GM23248 (cell line): ENCODE measurements at regions not wholly inside any gene's neighbourhood (a gene's known extent, or its start where the extent isn't known, plus 50 kb on each side); places are given as distances from the start of the nearest gene placed in this dataset.

Source experiments
- DNase-seq: peaks from one replicate; pipeline ENCODE4 v3.0.0-alpha.2; 2015
- H2AFZ ChIP-seq: fragments of 200-600 bp; sonication (generic); 2 replicates; pipeline ENCODE4 v1.6.1; 2016; ENCODE audit warnings: antibody characterized with exemption
- H3F3A ChIP-seq: fragments of 200-600 bp; sonication (generic); 2 replicates; pipeline ENCODE4 v1.6.1; 2016; ENCODE audit warnings: mild to moderate bottlenecking, antibody characterized with exemption, mixed run types; ENCODE audit not compliant: insufficient read depth
- H3K27ac ChIP-seq: fragments of 200-600 bp; sonication (generic); 2 replicates; pipeline ENCODE4 v1.5.1; 2016; ENCODE audit warnings: mild to moderate bottlenecking
- H3K27me3 ChIP-seq: fragments of 200-600 bp; sonication (generic); replicated peaks from 2 replicates; pipeline ENCODE4 v1.6.1; 2016; ENCODE audit warnings: mild to moderate bottlenecking; ENCODE audit not compliant: insufficient read depth
- H3K36me3 ChIP-seq: fragments of 200-600 bp; sonication (generic); 2 replicates; pipeline ENCODE4 v1.6.1; 2016; ENCODE audit warnings: low read depth, mild to moderate bottlenecking
- H3K4me1 ChIP-seq: fragments of 200-600 bp; sonication (generic); 2 replicates; pipeline ENCODE4 v1.6.1; 2016; ENCODE audit warnings: mild to moderate bottlenecking; ENCODE audit not compliant: insufficient read depth
- H3K4me2 ChIP-seq: fragments of 200-600 bp; sonication (generic); one replicate; pipeline ENCODE4 v1.6.1; 2016; ENCODE audit warnings: mild to moderate bottlenecking; ENCODE audit not compliant: unreplicated experiment
- H3K4me3 ChIP-seq: fragments of 200-600 bp; sonication (generic); 2 replicates; pipeline ENCODE4 v1.5.1; 2016; ENCODE audit warnings: mild to moderate bottlenecking
- H3K79me2 ChIP-seq: fragments of 200-600 bp; sonication (generic); 2 replicates; pipeline ENCODE4 v1.6.1; 2016; ENCODE audit warnings: mild to moderate bottlenecking; ENCODE audit not compliant: insufficient read depth
- H3K9ac ChIP-seq: fragments of 200-600 bp; sonication (generic); 2 replicates; pipeline ENCODE4 v1.6.1; 2016; ENCODE audit warnings: mild to moderate bottlenecking
- H3K9me2 ChIP-seq: fragments of 200-600 bp; sonication (generic); 2 replicates; pipeline ENCODE4 v1.6.1; 2016; ENCODE audit warnings: mixed run types, mild to moderate bottlenecking, moderate library complexity; ENCODE audit not compliant: insufficient read depth
- H3K9me3 ChIP-seq: fragments of 200-600 bp; sonication (generic); one replicate; pipeline ENCODE4 v1.6.1; 2017; ENCODE audit warnings: low read depth
- H4K20me1 ChIP-seq: fragments of 200-600 bp; sonication (generic); 2 replicates; pipeline ENCODE4 v1.6.0; 2016; ENCODE audit not compliant: insufficient read depth
- EZH2 ChIP-seq: fragments of 200-600 bp; sonication (generic); IDR thresholded peaks from 2 replicates; pipeline ENCODE4 v1.6.1; 2018; ENCODE audit warnings: antibody characterized with exemption, mild to moderate bottlenecking; ENCODE audit not compliant: insufficient read depth, poor library complexity, severe bottlenecking
- EZH2phosphoT487 ChIP-seq: fragments of 200-600 bp; sonication (generic); IDR thresholded peaks from 2 replicates; pipeline ENCODE4 v1.6.1; 2018; ENCODE audit warnings: antibody characterized with exemption, moderate library complexity, mild to moderate bottlenecking, low read depth; ENCODE audit not compliant: insufficient read depth
- WGBS, 2 experiments: methylation state at CpG; one replicate each; pipeline ENCODE4 v1.1.6; 2015 to 2017; ENCODE audit warnings: low lambda C conversion rate in 2 of 2, low coverage in 1 of 2; ENCODE audit errors: missing lambda C conversion rate in 2 of 2; 5-methylcytosine and 5-hydroxymethylcytosine counted together
- in situ Hi-C: fragments of 300-500 bp; cut with MboI; formaldehyde crosslinking; loops from 2 replicates; pipeline ENCODE4 v1.15.0; 2020

DNA sequence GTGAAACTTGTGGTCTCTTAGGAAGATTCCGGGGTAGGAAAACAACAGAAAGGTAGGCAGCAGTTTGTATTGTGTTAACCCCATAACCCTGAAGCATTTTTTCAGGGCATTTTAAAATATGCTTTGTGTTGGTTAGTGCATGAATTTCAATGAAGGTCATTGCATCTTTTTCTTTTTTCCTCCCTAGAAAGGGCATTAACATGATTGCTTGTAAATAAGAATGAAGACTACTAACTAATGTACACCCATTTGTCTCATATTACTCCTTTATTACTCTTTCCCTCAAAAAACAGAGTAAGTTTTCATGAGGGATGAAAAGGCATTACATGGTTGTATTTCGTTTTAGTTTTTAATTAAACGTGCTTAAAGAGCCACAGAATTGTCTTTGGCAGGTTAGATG, 141.4 kb downstream of the OGFRL1 start:
- Histone ChIP-seq H2AFZ (no peak overlapping the region), H3F3A (no peaks in the 10 kb centered on the region)

DNA sequence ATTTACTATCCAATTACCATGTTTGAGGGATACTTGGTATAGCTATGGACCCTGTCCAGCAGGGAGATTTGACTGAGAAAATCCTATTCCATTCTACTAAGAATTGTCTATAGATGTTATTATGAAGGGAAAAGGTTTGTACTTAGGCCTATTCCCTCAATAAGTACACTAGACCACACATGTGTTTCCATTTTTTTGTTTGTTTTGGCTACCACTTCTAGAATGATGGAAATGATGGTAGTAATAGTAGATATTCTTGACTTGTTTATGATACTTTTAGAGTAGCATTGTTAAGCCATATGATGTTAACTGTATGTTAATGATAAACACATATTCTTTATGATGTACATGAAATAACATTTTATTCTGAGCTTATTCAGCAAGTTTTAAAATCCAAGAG, 144.8 kb downstream of the OGFRL1 start:
- no peaks in the 10 kb centered on the region for H3F3A ChIP-seq
- in situ Hi-C loops = no loop called here
- no peaks in the 10 kb centered on the region for H4K20me1 ChIP-seq
- no peaks in the 10 kb centered on the region for H3K4me1 ChIP-seq
- no peaks in the 10 kb centered on the region for H3K79me2 ChIP-seq
- no peaks in the 10 kb centered on the region for H3K27me3 ChIP-seq
- H3K4me2 ChIP-seq = no peak overlapping the region
- no peak overlapping the region for H3K4me3 ChIP-seq
- DNase-seq = no peak
- H3K9me2 ChIP-seq = no peaks in the 10 kb centered on the region
- no peaks in the 10 kb centered on the region for H3K9me3 ChIP-seq
- H3K36me3 ChIP-seq = no peaks in the 10 kb centered on the region
- no peak overlapping the region for H2AFZ ChIP-seq
- TF ChIP-seq EZH2 (no peak), EZH2phosphoT487 (no peak)
- H3K27ac ChIP-seq = no peak overlapping the region
- H3K9ac ChIP-seq = no peak overlapping the region

More for the DNA sequence above, 141.4 kb downstream of the OGFRL1 start:
- Histone ChIP-seq H3K36me3 (no peaks in the 10 kb centered on the region), H3K4me3 (no peak overlapping the region), H3K4me1 (no peaks in the 10 kb centered on the region), H3K9me2 (no peaks in the 10 kb centered on the region), H3K4me2 (no peak overlapping the region), H3K9ac (no peak overlapping the region), H3K9me3 (no peaks in the 10 kb centered on the region), H3K27ac (no peak overlapping the region), H4K20me1 (no peaks in the 10 kb centered on the region), H3K79me2 (no peaks in the 10 kb centered on the region), H3K27me3 (no peaks in the 10 kb centered on the region)
- 56 to 69% methylated on average over 3 of the region's 3 CpGs for WGBS, 2 experiments
- in situ Hi-C loops = no loop called here
- no peak for DNase-seq
- TF ChIP-seq EZH2phosphoT487 = no peak
- no peak for TF ChIP-seq EZH2

DNA sequence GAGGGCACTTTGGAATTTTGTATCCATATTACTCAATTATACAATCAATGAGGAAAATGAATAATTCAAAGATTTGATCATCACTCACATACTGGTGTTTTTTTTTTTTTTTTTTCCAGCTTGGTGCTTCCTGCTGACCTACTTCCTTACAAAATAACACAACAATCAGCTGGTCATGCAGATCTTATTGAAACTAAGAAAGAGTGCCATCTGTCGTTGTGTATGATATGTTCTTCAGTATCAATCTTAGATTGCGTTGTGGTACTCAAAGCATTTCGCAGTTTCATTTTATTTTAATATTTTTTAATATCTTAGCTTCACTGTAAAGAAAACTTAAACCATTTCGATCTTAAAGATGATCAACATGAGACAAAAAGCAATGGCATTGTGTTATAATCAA, 155.6 kb downstream of the OGFRL1 start:
- H3K27me3 ChIP-seq = no peaks in the 10 kb centered on the region
- no peak overlapping the region for H2AFZ ChIP-seq
- DNase-seq = no peak

DNA sequence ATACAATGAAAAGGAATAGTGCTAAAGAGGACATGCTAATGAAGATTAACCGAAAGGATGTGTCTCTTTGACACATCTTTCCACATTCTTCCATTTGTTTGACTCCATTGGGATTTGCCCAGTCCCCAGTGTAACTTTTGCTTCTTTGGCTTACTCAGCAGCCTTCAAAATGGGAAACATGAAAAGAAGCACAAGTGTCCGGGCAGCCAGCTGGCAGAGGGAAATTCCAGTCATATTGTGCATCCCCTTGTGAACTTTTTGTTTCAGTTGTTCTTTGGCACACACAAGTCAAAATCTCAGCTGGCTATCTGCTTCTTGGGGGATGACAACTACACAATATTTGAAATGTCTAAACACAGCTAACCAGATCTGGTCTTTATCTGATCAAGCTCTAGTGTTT, 157.4 kb downstream of the OGFRL1 start:
- Histone ChIP-seq H3K79me2 (no peaks in the 10 kb centered on the region), H3F3A (no peaks in the 10 kb centered on the region), H3K27ac (no peak overlapping the region), H3K36me3 (no peaks in the 10 kb centered on the region), H3K4me2 (no peak overlapping the region), H3K4me3 (no peak overlapping the region), H3K9me3 (no peaks in the 10 kb centered on the region), H3K9ac (no peak overlapping the region), H3K4me1 (0 out of 2 replicates have a peak, but pooled peaks cover 5% of the 10 kb centered on the region), H2AFZ (peak overlapping the region; percentile 40), H3K9me2 (no peaks in the 10 kb centered on the region), H4K20me1 (no peaks in the 10 kb centered on the region), H3K27me3 (no peaks in the 10 kb centered on the region)
- 38 to 47% methylated on average over 2 of the region's 2 CpGs for WGBS, 2 experiments
- in situ Hi-C loops = no loop called here
- TF ChIP-seq EZH2 (no peak), EZH2phosphoT487 (no peak)
- peak; percentile 18 for DNase-seq

More for the DNA sequence above, 155.6 kb downstream of the OGFRL1 start:
- H3K36me3 ChIP-seq = no peaks in the 10 kb centered on the region
- TF ChIP-seq EZH2phosphoT487 = no peak
- no peak for TF ChIP-seq EZH2
- H3K9me3 ChIP-seq = no peaks in the 10 kb centered on the region
- in situ Hi-C loops = no loop called here
- H3K4me3 ChIP-seq = no peak overlapping the region
- H3K27ac ChIP-seq = no peak overlapping the region
- no peaks in the 10 kb centered on the region for H3F3A ChIP-seq
- WGBS, 2 experiments = 87 to 93% methylated on average over 4 of the region's 4 CpGs
- no peaks in the 10 kb centered on the region for H3K79me2 ChIP-seq
- no peaks in the 10 kb centered on the region for H3K9me2 ChIP-seq
- H4K20me1 ChIP-seq = no peaks in the 10 kb centered on the region
- 0 out of 2 replicates have a peak, but pooled peaks cover 5% of the 10 kb centered on the region for H3K4me1 ChIP-seq
- no peak overlapping the region for H3K4me2 ChIP-seq
- no peak overlapping the region for H3K9ac ChIP-seq

DNA sequence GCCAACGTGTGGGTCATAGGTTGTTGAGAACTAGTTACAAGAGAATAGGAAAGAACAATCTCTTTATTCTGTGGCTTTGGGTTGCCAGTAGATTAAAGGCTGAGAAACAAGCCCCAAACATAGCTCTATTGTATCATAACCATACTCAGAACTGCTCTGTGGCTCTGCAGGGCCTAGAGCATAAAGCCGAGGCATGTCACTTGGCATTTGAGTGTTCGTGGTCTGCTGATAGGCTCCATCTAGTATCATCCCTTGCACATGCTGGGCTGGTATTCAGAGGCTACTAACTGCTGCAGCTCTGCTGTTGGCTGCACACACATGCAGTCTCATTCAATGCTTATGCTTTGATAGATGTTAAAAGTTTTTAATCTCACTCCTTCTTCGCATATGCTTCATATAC, 157.9 kb downstream of the OGFRL1 start:
- Histone ChIP-seq H3K4me3 (no peak overlapping the region), H3K9me3 (no peaks in the 10 kb centered on the region), H3K27ac (no peak overlapping the region), H3K9ac (no peak overlapping the region), H3K27me3 (no peaks in the 10 kb centered on the region), H3K4me2 (no peak overlapping the region), H3K4me1 (0 out of 2 replicates have a peak, but pooled peaks cover 5% of the 10 kb centered on the region), H3F3A (no peaks in the 10 kb centered on the region), H3K79me2 (no peaks in the 10 kb centered on the region), H2AFZ (peak overlapping the region; percentile 40; the same call in 1 of the 2 replicates), H3K9me2 (no peaks in the 10 kb centered on the region), H3K36me3 (no peaks in the 10 kb centered on the region), H4K20me1 (no peaks in the 10 kb centered on the region)
- DNase-seq = peak; percentile 10
- no peak for TF ChIP-seq EZH2
- no peak for TF ChIP-seq EZH2phosphoT487
- WGBS, 2 experiments = 34 to 41% methylated on average over 4 of the region's 4 CpGs
- in situ Hi-C loops = no loop called here
